Stimulated activated CD4-positive, alpha-beta T cell treated with anti-CD3 and anti-CD28 coated beads, Interleukin-12 subunit alpha, Interleukin-12 subunit beta, amount 100 ng/mL, for 48 hours (primary cell): ENCODE measurements at regions not wholly inside any gene's neighbourhood (a gene's known extent, or its start where the extent isn't known, plus 50 kb on each side); places are given as distances from the start of the nearest gene placed in this dataset.
A peak's percentile ranks its signal among the peaks of the same experiment; 100 is the strongest.
"Not testable (repeated sequence)": the region's sequence is repeated elsewhere in the genome, so short reads cannot be mapped to it uniquely, and the experiment has no call there.

ENCODE experiments used
- DNase-seq, 3 donors: peaks; one replicate each; pipeline ENCODE4 v3.0.0-alpha.2; 2020; ENCODE audit warnings: low read depth in 2 of 3, low spot score in 1 of 3

GRCh38 chr14:65959563-65960024 lies 526.6 kb upstream of the CCDC196 start:
- DNase-seq, result no peak

DNA sequence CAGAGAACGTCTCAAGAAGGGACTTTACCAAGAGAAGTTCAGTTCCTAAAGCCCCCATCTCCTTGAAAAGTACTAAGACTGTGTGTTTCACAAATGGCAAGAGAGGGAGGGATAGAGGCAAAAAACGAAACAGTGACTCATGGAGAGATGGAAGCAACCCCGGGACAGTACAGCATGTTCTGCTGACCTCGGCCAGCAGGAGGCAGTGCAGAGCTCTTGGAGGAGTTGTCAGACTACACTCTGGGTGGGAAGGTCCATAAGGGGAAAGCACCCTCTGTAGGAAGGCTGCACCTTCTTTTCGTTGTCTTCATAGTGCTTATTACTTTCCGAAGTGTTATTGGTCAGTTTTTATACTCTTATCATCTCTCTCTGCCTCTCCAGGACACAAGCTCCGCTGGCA lies 525.2 kb upstream of the CCDC196 start:
- peak; percentile 77 to 86 (median 78) for DNase-seq

DNA sequence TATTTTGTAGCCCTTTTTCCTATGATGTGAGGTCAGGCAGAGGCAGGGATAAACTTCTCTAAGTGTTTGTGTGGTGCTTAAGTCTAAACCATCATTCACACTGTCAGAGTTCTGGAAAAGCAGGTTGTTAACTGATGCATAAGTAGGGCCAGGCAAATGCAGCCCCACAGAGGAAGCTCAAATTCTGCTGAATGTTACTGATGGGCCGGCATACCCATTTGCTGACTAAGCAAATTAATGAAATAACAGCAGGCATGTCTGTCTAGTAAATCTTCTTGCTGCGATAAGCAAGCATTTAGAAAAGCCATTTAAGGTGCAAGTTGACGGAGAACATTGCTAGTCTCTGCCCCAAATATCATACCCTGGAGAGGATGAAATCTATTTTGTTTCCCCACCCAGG lies 523.2 kb upstream of the CCDC196 start:
- DNase-seq, result no peak

DNA sequence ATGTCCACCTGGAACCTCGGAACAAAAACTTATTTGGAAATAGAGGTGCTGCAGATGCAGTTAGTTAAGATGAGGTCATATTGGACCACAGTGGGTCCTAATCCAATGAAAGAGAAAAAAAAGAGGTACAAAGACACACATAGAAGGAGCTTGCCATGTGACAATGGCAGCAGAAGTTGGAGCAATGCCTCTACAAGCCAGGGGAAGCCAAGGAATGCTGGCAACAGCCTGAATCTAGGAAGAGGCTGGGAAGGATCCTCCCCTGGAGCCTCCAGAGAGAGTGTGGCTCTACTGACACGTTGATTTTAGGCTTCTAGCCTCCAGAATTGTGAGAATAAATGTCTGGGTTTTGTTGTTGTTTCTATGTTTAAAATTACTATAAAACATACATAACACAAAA lies 521.8 kb upstream of the CCDC196 start:
- DNase-seq, result no peak

- no peak for DNase-seq
Measured at GRCh38 chr14:65966188-65966587, 520.0 kb upstream of the CCDC196 start.

DNA sequence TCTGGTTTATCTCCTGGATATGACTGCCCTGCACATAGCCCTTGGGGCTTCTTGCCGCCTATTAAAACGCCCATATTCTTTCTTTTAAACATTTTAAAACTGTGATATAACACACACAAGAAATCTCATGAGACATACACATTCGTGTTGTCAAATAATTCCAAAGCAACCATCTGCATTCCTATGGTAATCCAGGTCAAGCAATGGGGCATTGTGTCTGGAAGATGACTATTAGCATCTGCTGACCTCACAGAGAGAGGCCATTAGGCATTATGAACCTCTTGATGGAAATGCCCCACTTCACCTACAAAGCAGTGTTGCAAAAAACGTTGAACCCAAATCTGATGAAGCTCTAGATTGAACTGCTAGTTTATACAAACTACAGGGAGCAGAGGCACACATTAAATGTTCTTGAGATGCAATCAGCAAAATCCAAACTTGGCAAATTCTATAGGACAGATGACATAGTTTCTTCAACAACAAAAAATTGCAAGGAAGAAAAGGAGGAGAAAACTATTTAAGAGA lies 513.8 kb upstream of the CCDC196 start:
- no peak for DNase-seq

GRCh38 chr14:65972891-65973290 lies 513.3 kb upstream of the CCDC196 start:
- DNase-seq, result no peak

DNA sequence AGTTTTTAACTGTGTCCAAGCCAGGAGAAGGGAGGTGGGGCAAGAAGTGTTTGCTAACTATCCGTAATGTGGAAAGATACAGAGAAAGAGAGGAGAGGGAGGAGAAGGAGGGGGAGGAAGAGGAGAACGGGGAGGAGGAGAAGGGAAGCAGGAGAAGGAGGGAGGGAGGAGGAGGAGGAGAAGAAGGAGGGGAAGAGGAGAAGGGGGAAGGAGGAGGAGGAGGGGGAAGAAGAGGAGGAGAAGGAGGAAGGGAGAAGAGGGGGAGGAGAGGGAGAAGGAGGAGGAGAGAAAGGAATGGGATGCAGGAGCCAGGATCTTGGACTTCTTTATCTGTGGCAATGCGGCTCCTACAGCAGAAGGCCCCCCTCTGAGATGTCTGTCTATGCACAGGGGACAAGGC lies 510.3 kb upstream of the CCDC196 start:
- no peak for DNase-seq

GRCh38 chr14:65976761-65977404 lies 509.3 kb upstream of the CCDC196 start:
- DNase-seq, result no peak

DNA sequence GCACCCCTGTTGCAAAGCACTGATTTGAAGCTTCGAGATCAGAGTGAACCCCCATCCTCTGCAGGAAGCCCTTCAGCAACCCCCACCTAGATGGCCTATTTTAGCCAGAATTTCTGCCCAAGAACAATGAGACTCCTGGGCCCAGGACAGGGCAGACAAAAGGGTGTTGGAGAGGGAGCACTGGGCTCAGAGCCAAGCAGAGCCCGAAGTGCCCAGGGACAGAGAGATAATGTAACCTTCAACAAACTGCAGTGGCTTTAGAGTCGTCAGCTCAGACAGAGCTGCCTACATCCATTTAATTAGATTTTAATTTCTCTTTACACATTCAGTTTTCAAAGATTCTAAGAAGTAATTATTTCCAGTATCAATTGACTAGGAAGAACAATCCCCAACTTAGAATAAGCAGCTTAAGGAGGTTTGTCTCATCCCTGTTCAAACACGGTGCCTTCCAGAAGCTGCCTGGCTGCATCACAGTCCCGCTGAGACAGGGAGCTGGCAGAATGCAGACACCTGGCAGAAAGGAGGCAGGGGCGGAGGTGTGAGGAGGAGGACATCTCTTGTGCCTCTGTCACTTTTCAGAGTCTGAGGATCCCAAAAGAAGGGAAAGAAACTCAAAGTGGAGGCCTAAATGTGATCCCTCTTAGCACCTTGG lies 504.9 kb upstream of the CCDC196 start:
- no peak for DNase-seq

GRCh38 chr14:65986041-65986440 lies 500.1 kb upstream of the CCDC196 start:
- no peak for DNase-seq

- no peak for DNase-seq
Measured at GRCh38 chr14:65989981-65990380, 496.2 kb upstream of the CCDC196 start.

DNA sequence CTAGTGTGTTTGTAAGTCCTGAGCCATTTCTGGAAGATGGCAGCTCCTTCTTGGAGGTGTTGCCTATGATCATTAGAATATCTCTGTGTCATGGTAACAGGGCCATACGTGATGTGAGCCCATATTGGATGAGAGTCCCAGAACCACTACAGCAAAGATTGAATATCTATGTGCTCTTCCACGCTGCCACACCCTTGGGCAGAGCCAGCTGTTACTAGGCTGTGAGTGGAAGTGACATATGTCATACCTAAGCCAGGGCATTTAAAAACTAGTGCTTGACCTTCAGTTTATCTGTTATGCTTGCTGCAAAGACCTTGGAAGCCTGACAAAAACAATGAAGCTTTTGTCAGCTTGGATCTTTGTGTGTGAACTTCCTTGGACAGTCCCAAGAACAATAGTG lies 495.1 kb upstream of the CCDC196 start:
- DNase-seq, result no peak

- not testable (repeated sequence) for DNase-seq
Measured at GRCh38 chr14:65991935-65992334, 494.2 kb upstream of the CCDC196 start.

DNA sequence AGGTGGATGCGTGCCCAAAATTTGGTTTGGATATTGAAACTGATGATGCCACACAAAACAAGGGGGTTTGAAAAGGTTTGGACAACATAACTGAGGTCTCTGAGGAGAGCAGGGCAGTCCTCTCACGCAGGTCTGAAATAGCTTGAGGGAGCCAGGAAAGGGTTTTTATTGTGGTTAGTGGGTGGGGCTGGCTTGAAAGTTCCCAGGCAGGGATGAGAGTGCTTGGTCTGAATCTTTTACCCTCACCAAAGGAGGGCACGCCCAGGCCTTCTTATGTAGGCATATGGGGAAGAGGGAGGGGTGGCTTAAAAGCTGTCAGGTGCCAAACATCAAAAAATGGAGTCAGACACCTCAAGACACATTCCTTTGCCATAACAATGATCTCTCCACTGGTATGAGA lies 493.1 kb upstream of the CCDC196 start:
- DNase-seq, result no peak

- DNase-seq, result no peak
Measured at GRCh38 chr14:65993996-65994395, 492.2 kb upstream of the CCDC196 start.

DNA sequence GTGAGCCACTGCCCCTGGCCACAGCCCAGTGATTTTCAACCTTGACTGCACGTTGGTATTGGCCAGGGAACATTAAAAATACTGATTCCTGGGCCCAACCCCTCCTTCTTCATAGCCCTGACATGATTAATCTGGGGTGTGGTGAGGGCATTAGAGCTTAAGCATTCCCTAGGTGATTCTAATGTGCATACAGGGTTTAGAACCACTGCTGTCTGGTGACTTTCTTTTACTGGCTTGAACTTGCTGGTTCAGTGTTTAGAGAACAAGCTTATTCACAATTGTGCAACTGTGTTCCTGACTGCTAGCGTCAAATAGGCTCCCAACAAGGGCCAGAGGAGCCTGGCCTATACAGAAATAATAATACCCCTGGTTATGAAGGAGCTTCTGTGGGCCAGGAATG lies 488.8 kb upstream of the CCDC196 start:
- DNase-seq, result no peak

- no peak for DNase-seq
Measured at GRCh38 chr14:65999865-66000264, 486.3 kb upstream of the CCDC196 start.

GRCh38 chr14:66000766-66001165 lies 485.4 kb upstream of the CCDC196 start:
- DNase-seq, result no peak

DNA sequence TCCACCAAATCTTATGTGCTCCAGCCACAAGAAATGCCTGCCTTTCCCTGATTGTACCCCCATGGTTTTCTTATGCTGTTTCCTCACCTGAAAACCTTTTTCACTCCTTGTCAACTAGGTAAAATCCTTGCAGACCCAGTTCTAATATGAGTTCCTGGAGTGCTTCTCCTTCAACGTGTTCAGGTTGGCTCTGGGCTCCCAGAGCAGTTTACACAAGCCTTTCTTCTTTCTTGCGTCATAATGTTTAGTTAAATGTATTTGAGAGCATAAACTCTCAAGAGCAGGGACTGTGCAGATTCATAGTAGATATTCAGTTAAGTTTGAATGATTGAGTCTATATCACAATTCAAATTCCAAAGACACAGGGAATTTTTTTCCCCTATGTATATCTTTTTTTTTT lies 484.8 kb upstream of the CCDC196 start:
- no peak for DNase-seq

GRCh38 chr14:66003082-66003730 lies 483.0 kb upstream of the CCDC196 start:
- no peak for DNase-seq

DNA sequence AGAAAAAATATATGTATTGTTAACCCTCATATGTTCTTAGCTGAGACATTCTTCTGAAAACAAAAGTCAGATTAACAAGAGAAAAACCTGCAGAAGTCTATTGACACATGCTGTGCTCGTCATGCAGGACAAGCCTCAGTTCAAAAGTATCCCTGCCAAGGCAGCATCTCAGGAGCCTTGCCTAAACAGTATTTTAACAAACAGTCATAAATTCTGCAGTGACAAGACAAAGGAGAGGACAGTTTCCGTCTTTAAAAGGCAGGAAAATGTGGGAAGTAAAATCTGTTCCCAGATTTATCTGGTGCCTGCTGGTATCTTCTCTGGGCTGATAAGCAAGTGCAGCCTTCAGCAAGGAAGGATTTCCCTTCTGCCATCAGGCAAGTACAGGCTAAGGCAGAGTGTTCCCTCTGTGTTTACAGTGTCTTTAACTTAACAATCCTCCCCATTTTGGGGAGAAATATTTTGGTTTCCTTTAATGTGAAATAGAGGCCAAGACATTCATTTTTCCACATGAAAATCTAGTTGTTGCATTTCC lies 480.2 kb upstream of the CCDC196 start:
- DNase-seq, result no peak
